Kidney epithelial cell (primary cell): ENCODE measurements at regions not wholly inside any gene's neighbourhood (a gene's known extent, or its start where the extent isn't known, plus 50 kb on each side); places are given as distances from the start of the nearest gene placed in this dataset.

Experiments used
- DNase-seq: peaks from one replicate; pipeline ENCODE4 v3.0.0-alpha.2; 2010; ENCODE audit warnings: low read depth
- H3K27me3 ChIP-seq: 2 replicates; pipeline ENCODE4 v1.6.0; 2011; ENCODE audit warnings: low read length; ENCODE audit not compliant: control insufficient read depth, insufficient read depth
- H3K36me3 ChIP-seq: 2 replicates; pipeline ENCODE4 v1.5.1; 2011; ENCODE audit warnings: low read length; ENCODE audit not compliant: control insufficient read depth, insufficient read depth
- H3K4me3 ChIP-seq: 2 replicates; pipeline ENCODE4 v1.5.1; 2011; ENCODE audit warnings: low read depth, mild to moderate bottlenecking, control low read depth, low read length
- CTCF ChIP-seq: IDR thresholded peaks from 2 replicates; pipeline ENCODE4 v1.5.1; 2011; ENCODE audit warnings: mild to moderate bottlenecking, moderate library complexity, low read length, control low read depth, inconsistent platforms; ENCODE audit not compliant: insufficient read depth, poor library complexity, severe bottlenecking

DNA sequence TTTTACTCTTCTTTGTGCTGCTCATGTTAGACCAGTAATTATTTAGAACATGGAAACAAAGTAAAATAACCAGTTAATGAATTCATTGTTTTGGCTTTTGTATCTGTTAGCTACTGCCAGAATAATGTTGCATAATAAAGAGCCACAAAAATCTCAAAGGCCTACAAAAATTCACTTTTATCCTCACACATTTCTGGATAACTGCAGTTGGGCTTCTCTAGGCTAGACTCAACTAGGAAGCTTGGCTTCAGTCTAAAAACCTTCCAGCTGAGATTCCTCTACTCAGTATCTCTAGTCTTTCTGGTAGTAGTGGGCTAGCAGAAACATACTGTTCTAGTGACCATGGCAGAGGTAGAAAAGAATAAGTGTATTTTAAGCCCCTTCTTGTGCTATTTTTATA is 73.0 kb downstream of the FAT4 start:
- DNase-seq = no peak
- H3K4me3 ChIP-seq = no peak overlapping the region
- no peak for TF ChIP-seq CTCF
- no peaks in the 10 kb centered on the region for H3K27me3 ChIP-seq
- H3K36me3 ChIP-seq = no peaks in the 10 kb centered on the region

- H3K27me3 ChIP-seq = no peaks in the 10 kb centered on the region
- no peak overlapping the region for H3K4me3 ChIP-seq
- no peak for TF ChIP-seq CTCF
- DNase-seq = no peak
- no peaks in the 10 kb centered on the region for H3K36me3 ChIP-seq
Measured at GRCh38 chr4:125388613-125389012, 73.9 kb downstream of the FAT4 start.

DNA sequence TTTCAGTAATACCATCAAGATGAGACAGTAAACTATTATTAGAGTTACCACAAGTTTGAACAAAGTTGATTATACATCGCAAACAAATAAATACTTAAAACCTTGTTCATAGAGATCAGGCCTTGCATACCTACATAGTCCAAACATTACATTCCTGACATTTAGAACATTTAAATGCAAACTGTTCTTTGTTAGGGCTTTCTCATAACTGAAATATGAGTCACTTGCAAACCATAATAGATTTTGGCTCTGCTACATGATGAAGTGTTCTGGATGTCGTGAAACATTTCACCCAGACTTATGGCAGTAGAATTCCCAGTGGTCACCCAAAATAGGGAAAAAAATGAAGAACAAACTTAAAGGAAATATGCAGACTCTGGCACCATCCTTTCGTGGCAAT is 75.0 kb downstream of the FAT4 start:
- peak; percentile 48 for DNase-seq
- Histone ChIP-seq H3K27me3 (no peaks in the 10 kb centered on the region), H3K36me3 (no peaks in the 10 kb centered on the region), H3K4me3 (no peak overlapping the region)
- no peak for TF ChIP-seq CTCF

DNA sequence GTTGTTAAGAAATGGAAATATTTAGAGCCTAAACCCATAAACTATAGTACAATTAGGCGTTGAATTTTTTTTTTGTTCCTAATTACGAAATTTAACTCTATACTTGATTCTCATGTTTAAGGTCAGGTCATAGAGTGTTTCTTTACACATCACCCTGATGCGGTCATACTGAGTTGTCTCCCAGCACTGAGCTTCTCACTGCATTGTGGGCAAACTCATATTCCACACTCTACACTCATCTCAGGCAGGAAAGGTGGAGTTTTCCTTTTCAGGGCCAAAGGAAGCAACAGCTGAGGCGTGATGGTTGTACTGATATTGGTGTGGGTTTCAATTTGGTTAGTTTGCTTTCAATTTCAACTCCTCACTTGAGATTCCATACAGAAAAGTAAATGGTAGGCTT is 75.4 kb downstream of the FAT4 start:
- no peak for TF ChIP-seq CTCF
- no peaks in the 10 kb centered on the region for H3K36me3 ChIP-seq
- no peaks in the 10 kb centered on the region for H3K27me3 ChIP-seq
- no peak overlapping the region for H3K4me3 ChIP-seq
- no peak for DNase-seq

- no peak for TF ChIP-seq CTCF
- no peak for DNase-seq
- Histone ChIP-seq H3K27me3 (no peaks in the 10 kb centered on the region), H3K4me3 (no peak overlapping the region), H3K36me3 (no peaks in the 10 kb centered on the region)
Measured at GRCh38 chr4:125390727-125391126, 76.0 kb downstream of the FAT4 start.

DNA sequence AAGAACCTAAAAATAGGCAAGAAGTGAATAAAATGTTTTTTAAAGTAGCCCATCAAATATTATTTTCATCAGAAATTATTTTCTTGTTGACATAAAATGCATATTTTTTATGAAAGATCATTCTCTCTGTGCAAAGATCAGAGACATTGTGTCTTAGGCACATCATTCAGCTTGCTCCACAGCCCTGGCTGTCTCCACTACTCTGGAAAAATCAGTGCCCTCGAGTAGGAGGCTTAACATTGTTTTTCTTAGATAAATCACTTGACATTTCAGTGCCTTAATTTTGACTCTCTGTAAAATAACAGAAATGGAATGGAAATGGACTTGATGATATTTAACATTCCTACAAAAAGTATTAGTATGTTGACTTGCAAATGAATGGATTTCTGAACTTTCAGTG is 77.9 kb downstream of the FAT4 start:
- H3K4me3 ChIP-seq = no peak overlapping the region
- DNase-seq = no peak
- H3K36me3 ChIP-seq = no peaks in the 10 kb centered on the region
- TF ChIP-seq CTCF = no peak
- no peaks in the 10 kb centered on the region for H3K27me3 ChIP-seq
